Heart right ventricle (tissue), 16 donors: ENCODE measurements at regions not wholly inside any gene's neighbourhood (a gene's known extent, or its start where the extent isn't known, plus 50 kb on each side); places are given as distances from the start of the nearest gene placed in this dataset.

Experiments
- ATAC-seq, 8 donors: fragments of 200-7000 bp; cut with Tn5 transposase; one replicate each; pipeline ENCODE4 v1.9.1; 2020; ENCODE audit warnings: mild to moderate bottlenecking in 8 of 8, moderate library complexity in 8 of 8, moderate number of reproducible peaks in 1 of 8
- DNase-seq, 2 donors: peaks; one replicate each; pipeline ENCODE4 v3.0.0-alpha.2; 2020
- H3K27ac ChIP-seq, 10 donors: fragments of 200-600 bp; sonication (generic) in 2 of 10; one replicate each; pipeline versions ENCODE4 v1.5.0 to v1.8.0; 2020 to 2022; ENCODE audit warnings: mild to moderate bottlenecking in 3 of 10
- H3K27me3 ChIP-seq, 7 donors: fragments of 200-600 bp; one replicate each; pipeline ENCODE4 v1.8.0; 2021 to 2022; ENCODE audit warnings: mild to moderate bottlenecking in 2 of 7
- H3K36me3 ChIP-seq, 9 donors: fragments of 200-600 bp; sonication (generic) in 1 of 9; one replicate each; pipeline versions ENCODE4 v1.5.0 to v1.8.0; 2020 to 2022; ENCODE audit warnings: mild to moderate bottlenecking in 2 of 9
- H3K4me1 ChIP-seq, 9 donors: fragments of 200-600 bp; sonication (generic) in 1 of 9; one replicate each; pipeline versions ENCODE4 v1.5.0 to v1.8.0; 2020 to 2022; ENCODE audit warnings: mild to moderate bottlenecking in 4 of 9
- H3K4me3 ChIP-seq, 10 donors: fragments of 200-600 bp; sonication (generic) in 2 of 10; one replicate each; pipeline versions ENCODE4 v1.5.0 to v1.8.0; 2020 to 2022; ENCODE audit warnings: mild to moderate bottlenecking in 7 of 10, moderate library complexity in 2 of 10
- H3K9me3 ChIP-seq, 11 donors: fragments of 200-600 bp in 10 of 11; sonication (generic) in 2 of 11; one replicate each; pipeline versions ENCODE4 v1.5.0 to v1.8.0; 2013 to 2022; ENCODE audit warnings: mild to moderate bottlenecking in 2 of 11, control low read depth in 1 of 11, moderate library complexity in 1 of 11
- CTCF ChIP-seq, 9 donors: fragments of 200-600 bp; sonication (generic) in 2 of 9; IDR thresholded peaks; one replicate each; pipeline versions ENCODE4 v1.5.0 to v1.8.0; 2021 to 2022; ENCODE audit warnings: antibody characterized with exemption in 9 of 9, mild to moderate bottlenecking in 5 of 9, moderate library complexity in 1 of 9
- WGBS, 2 donors: extraction: QIAGEN DNeasy Blood & Tissue Kit; methylation state at CpG; one replicate each; pipeline ENCODE4 v1.1.7; 2013; ENCODE audit warnings: inconsistent platforms in 1 of 2; 5-methylcytosine and 5-hydroxymethylcytosine counted together
- intact Hi-C, 10 donors: fragments of 100-400 bp; cut with DNase I; formaldehyde crosslinking; loops; one replicate each; pipeline versions ENCODE4 v1.11.1 to v1.14.2; 2022
- donor health status: Arrhythmogenic right ventricular cardiomyopathy.
- donor health status: ischemic (EF 13 %, LVEDD 7.1; RV severe dilation, severe dysfunction).
- donor health status: healthy with polysubstance abuse.
- donor health status: DM: no; HTN: yes; CAD: no.
- donor health status: DM: no; HTN: no; CAD: no.
- donor health status: ischemic (EF 25% LVEDD 6.9; RV normal size, moderate dysfunction).
- donor health status: ischemic (EF 25% LVEDD 5.7; RV mildly dilated, moderate dysfunction).
- donor health status: healthy.
- donor health status: DM: yes; HTN: yes; CAD: no.
- donor health status: Ischemic cardiomyopathy.
- donor health status: ischemic (EF 35%, LVEDD 5.7; RV mildly dilated, moderate dysfunction).
- donor health status: nonischemic (EF 11% LVEDD 7.7; RV severe dilation, severe dysfunction).
- donor health status: DM: yes; HTN: yes; CAD: no.
- donor health status: PGD.
- donor health status: ischemic (EF 29% LVEDD 5.4; RV normal size, mild dysfunction).
- donor health status: nonischemic (EF 23%, LVEDD 6.1; RV moderate dilation, normal function).

GRCh38 chr12:75805320-75805719, 226.3 kb downstream of the PHLDA1 start:
- ATAC-seq (peak in 1 of 8 donors; percentile 48), DNase-seq (no peak)
- peaks cover 0 to 23% (median 6%) of the 10 kb centered on the region in 11 donors for H3K9me3 ChIP-seq
- H3K4me3 ChIP-seq: no peak overlapping the region
- 72 to 82% methylated on average over 2 of the region's 2 CpGs for WGBS, 2 donors
- TF ChIP-seq CTCF (IDR thresholded peaks at IDR 0.05): no peak
- no peaks in the 10 kb centered on the region for H3K4me1 ChIP-seq
- H3K27ac ChIP-seq: no peak overlapping the region
- intact Hi-C loops: no loop called here
- no peaks in the 10 kb centered on the region for H3K27me3 ChIP-seq
- H3K36me3 ChIP-seq: no peaks in the 10 kb centered on the region

GRCh38 chr12:75798136-75798926, 233.2 kb downstream of the PHLDA1 start:
- WGBS, 2 donors: 78 to 80% methylated on average over 4 of the region's 4 CpGs
- Histone ChIP-seq H3K27ac (no peak overlapping the region), H3K36me3 (no peaks in the 10 kb centered on the region), H3K27me3 (no peaks in the 10 kb centered on the region), H3K4me1 (no peaks in the 10 kb centered on the region), H3K9me3 (peaks cover 0 to 4% (median 0%) of the 10 kb centered on the region in 11 donors), H3K4me3 (no peak overlapping the region)
- DNase-seq (no peak), ATAC-seq (no peak)
- TF ChIP-seq CTCF (IDR thresholded peaks at IDR 0.05): no peak
- intact Hi-C loops: no loop called here

- Histone ChIP-seq H3K27me3 (no peaks in the 10 kb centered on the region), H3K4me3 (no peak overlapping the region), H3K36me3 (no peaks in the 10 kb centered on the region), H3K9me3 (peaks cover 0 to 13% (median 0%) of the 10 kb centered on the region in 11 donors), H3K4me1 (no peaks in the 10 kb centered on the region), H3K27ac (no peak overlapping the region)
- DNase-seq (no peak), ATAC-seq (no peak)
- no peak for TF ChIP-seq CTCF (IDR thresholded peaks at IDR 0.05)
- intact Hi-C loops: no loop called here
These were observed 236.5 kb downstream of the PHLDA1 start for GRCh38 chr12:75795125-75795524.

GRCh38 chr12:75792687-75793086, 238.9 kb downstream of the PHLDA1 start:
- 0% methylated on average over 1 of the region's 1 CpG for WGBS, 2 donors
- TF ChIP-seq CTCF (IDR thresholded peaks at IDR 0.05): no peak
- no peaks in the 10 kb centered on the region for H3K4me1 ChIP-seq
- ATAC-seq (no peak), DNase-seq (no peak)
- no peak overlapping the region for H3K4me3 ChIP-seq
- intact Hi-C loops: no loop called here
- H3K9me3 ChIP-seq: peaks cover 0 to 13% (median 0%) of the 10 kb centered on the region in 11 donors
- no peaks in the 10 kb centered on the region for H3K36me3 ChIP-seq
- H3K27ac ChIP-seq: no peak overlapping the region
- no peaks in the 10 kb centered on the region for H3K27me3 ChIP-seq
